RWPE2 (cell line): ENCODE measurements at regions not wholly inside any gene's neighbourhood (a gene's known extent, or its start where the extent isn't known, plus 50 kb on each side); places are given as distances from the start of the nearest gene placed in this dataset.

Source experiments
- ATAC-seq: fragments of 200-7000 bp; cut with Tn5 transposase; 3 replicates; pipeline ENCODE4 v1.9.1; 2021; ENCODE audit warnings: low read depth
- DNase-seq: peaks from one replicate; pipeline ENCODE4 v3.0.0-alpha.2; 2020; ENCODE audit warnings: low spot score
- H3K27ac ChIP-seq: fragments of 450-650 bp; 2 replicates; pipeline ENCODE4 v1.5.1; 2017; ENCODE audit warnings: mild to moderate bottlenecking; ENCODE audit not compliant: poor library complexity, severe bottlenecking
- H3K27me3 ChIP-seq: fragments of 250-450 bp; sonication (Bioruptor Pico); 2 replicates; pipeline ENCODE4 v1.5.1; 2021; ENCODE audit warnings: mild to moderate bottlenecking, moderate library complexity; ENCODE audit not compliant: insufficient read depth, poor library complexity, severe bottlenecking
- H3K36me3 ChIP-seq: fragments of 250-450 bp; sonication (Bioruptor Pico); 2 replicates; pipeline ENCODE4 v1.5.1; 2020; ENCODE audit warnings: low read depth, mild to moderate bottlenecking, moderate library complexity
- H3K4me1 ChIP-seq: fragments of 250-450 bp; sonication (Bioruptor Pico); 2 replicates; pipeline ENCODE4 v1.5.1; 2021; ENCODE audit warnings: mild to moderate bottlenecking, moderate library complexity; ENCODE audit not compliant: insufficient read depth, poor library complexity, severe bottlenecking
- H3K4me3 ChIP-seq: fragments of 250-450 bp; sonication (Bioruptor Pico); 2 replicates; pipeline ENCODE4 v1.5.1; 2021; ENCODE audit warnings: mild to moderate bottlenecking, moderate library complexity; ENCODE audit not compliant: severe bottlenecking
- H3K9me3 ChIP-seq: fragments of 250-450 bp; sonication (Bioruptor Pico); 2 replicates; pipeline ENCODE4 v1.5.1; 2021; ENCODE audit warnings: mild to moderate bottlenecking, moderate library complexity; ENCODE audit not compliant: severe bottlenecking
- CTCF ChIP-seq: fragments of 450-650 bp; IDR thresholded peaks from one replicate; pipeline ENCODE4 v1.5.1; 2017; ENCODE audit warnings: mild to moderate bottlenecking, moderate library complexity; ENCODE audit not compliant: poor library complexity, severe bottlenecking

GRCh38 chr12:97267594-97268202 is 194.9 kb upstream of the RMST start:
- Histone ChIP-seq H3K9me3 (no peaks in the 10 kb centered on the region), H3K4me1 (no peaks in the 10 kb centered on the region), H3K27ac (no peak overlapping the region), H3K4me3 (no peak overlapping the region), H3K27me3 (peaks cover 7% of the 10 kb centered on the region), H3K36me3 (no peaks in the 10 kb centered on the region)
- DNase-seq (no peak), ATAC-seq (no peak)
- no peak for TF ChIP-seq CTCF

GRCh38 chr12:97272471-97272870 is 190.1 kb upstream of the RMST start:
- H3K27me3 ChIP-seq, result peaks cover 14% of the 10 kb centered on the region
- no peak overlapping the region for H3K27ac ChIP-seq
- no peaks in the 10 kb centered on the region for H3K4me1 ChIP-seq
- H3K36me3 ChIP-seq, result no peaks in the 10 kb centered on the region
- no peak overlapping the region for H3K4me3 ChIP-seq
- DNase-seq, result no peak
- TF ChIP-seq CTCF, result no peak
- no peak for ATAC-seq
- H3K9me3 ChIP-seq, result no peaks in the 10 kb centered on the region

DNA sequence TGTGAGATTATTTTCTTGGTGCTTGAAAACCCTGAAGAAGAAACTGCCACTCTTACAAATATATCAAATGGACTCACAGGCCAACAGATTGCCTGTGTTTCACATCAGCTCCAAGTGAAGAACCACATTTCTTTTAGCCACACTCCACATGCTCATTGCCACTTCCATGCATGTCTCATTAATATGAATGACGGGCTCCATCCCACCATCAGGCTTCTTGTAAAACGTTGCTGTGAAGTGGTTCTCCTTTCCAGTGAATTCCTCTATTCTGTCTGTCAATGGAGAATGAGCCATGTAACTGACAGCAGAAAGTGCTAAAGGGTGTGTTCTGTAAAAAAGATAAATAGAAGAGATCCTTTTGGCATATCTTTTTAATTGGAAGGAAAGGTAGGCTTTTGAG is 188.2 kb upstream of the RMST start:
- H3K4me1 ChIP-seq, result no peaks in the 10 kb centered on the region
- TF ChIP-seq CTCF, result no peak

DNA sequence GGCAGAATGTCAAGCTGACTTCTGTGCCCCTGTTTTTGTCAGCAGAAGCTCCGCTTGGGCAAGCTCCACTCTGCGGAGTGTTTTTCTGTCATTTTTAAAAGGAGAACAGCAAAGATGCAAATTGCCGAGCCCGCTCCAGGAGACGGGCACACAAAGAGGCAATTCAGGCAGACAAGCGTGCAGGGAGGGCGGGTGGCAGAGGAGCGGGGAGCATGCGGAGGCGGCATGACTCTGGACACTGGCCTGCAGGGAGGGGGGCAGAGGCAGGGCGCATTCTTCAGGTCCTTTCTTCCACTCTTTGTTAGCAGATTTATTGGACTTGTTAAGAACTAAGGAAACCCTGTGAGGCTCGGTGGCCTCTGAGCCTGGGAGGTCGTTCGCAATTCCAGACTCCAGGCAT is 187.3 kb upstream of the RMST start:
- Histone ChIP-seq H3K4me3 (no peak overlapping the region), H3K9me3 (no peaks in the 10 kb centered on the region)
- DNase-seq, result no peak

More for the DNA sequence above, 188.2 kb upstream of the RMST start:
- no peak overlapping the region for H3K4me3 ChIP-seq
- H3K27me3 ChIP-seq, result peaks cover 14% of the 10 kb centered on the region
- ATAC-seq, result no peak
- H3K36me3 ChIP-seq, result no peaks in the 10 kb centered on the region
- H3K9me3 ChIP-seq, result no peaks in the 10 kb centered on the region
- no peak for DNase-seq
- H3K27ac ChIP-seq, result no peak overlapping the region

More for the DNA sequence above, 187.3 kb upstream of the RMST start:
- Histone ChIP-seq H3K4me1 (no peaks in the 10 kb centered on the region), H3K27me3 (peaks cover 11% of the 10 kb centered on the region), H3K36me3 (no peaks in the 10 kb centered on the region), H3K27ac (no peak overlapping the region)
- no peak for TF ChIP-seq CTCF
- no peak for ATAC-seq
